ENCODE measurements at regions not wholly inside any gene's neighbourhood (a gene's known extent, or its start where the extent isn't known, plus 50 kb on each side); places are given as distances from the start of the nearest gene placed in this dataset.

DNA sequence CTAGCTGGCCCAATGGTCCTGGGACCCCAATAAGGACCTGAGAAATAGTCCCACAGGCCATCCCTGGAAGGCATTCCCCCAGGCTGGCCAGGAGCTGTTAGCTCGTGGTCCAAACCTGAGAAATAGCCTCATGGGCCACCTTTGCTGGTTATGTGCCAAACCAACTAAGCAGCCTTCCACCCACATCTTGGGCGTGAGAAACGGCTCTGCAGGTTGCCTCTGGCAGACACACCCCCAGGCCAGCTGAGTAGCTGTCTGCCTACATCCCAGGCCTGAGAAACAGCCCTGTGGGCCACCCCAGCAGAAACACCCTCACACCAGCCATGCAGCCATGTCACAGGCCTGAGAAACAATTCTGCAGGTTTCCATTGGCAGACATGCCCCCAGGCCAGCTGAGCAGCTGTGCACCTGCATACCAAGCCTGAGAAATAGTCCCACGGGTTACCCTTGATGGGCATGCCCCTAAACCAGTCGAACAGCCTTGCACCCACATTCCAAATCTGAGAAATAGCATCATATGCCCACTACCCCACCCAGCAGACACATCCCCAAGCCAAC is 567.8 kb upstream of the ID4 start:
- no peaks in the 10 kb centered on the region for H3K36me3 ChIP-seq (ENCODE audit: control insufficient read depth in 1 of 2, insufficient read depth in 2 of 2, low read length in 2 of 2)
- H3K4me3 ChIP-seq (ENCODE audit: low read depth in 1 of 2, low read length in 2 of 2): no peak overlapping the region
- peaks cover 0 to 5% of the 10 kb centered on the region in 2 donors for H3K9me3 ChIP-seq (ENCODE audit: control insufficient read depth in 1 of 2, low read length in 2 of 2)
- no peaks in the 10 kb centered on the region for H3K27me3 ChIP-seq (ENCODE audit: control insufficient read depth in 1 of 2, insufficient read depth in 2 of 2, low read length in 2 of 2)
- H3K9ac ChIP-seq (ENCODE audit: low read depth in 1 of 2, low read length in 2 of 2): no peak overlapping the region
- H3K4me1 ChIP-seq (ENCODE audit: control insufficient read depth in 1 of 2, insufficient read depth in 2 of 2, low read length in 2 of 2): no peaks in the 10 kb centered on the region
- no peak overlapping the region for H3K27ac ChIP-seq (ENCODE audit: low read depth, low read length)

- H3K9me3 ChIP-seq (ENCODE audit: control insufficient read depth in 1 of 2, low read length in 2 of 2): peaks cover 0 to 5% of the 10 kb centered on the region in 2 donors
- no peaks in the 10 kb centered on the region for H3K4me1 ChIP-seq (ENCODE audit: control insufficient read depth in 1 of 2, insufficient read depth in 2 of 2, low read length in 2 of 2)
- no peak overlapping the region for H3K4me3 ChIP-seq (ENCODE audit: low read depth in 1 of 2, low read length in 2 of 2)
Measured at GRCh38 chr6:19270616-19271015, 566.6 kb upstream of the ID4 start.

GRCh38 chr6:19279273-19279684 is 557.9 kb upstream of the ID4 start:
- no peak overlapping the region for H3K4me3 ChIP-seq (ENCODE audit: low read depth in 1 of 2, low read length in 2 of 2)
- H3K27me3 ChIP-seq (ENCODE audit: control insufficient read depth in 1 of 2, insufficient read depth in 2 of 2, low read length in 2 of 2): no peaks in the 10 kb centered on the region
- H3K9me3 ChIP-seq (ENCODE audit: control insufficient read depth in 1 of 2, low read length in 2 of 2): no peaks in the 10 kb centered on the region
- no peak overlapping the region for H3K27ac ChIP-seq (ENCODE audit: low read depth, low read length)
- no peaks in the 10 kb centered on the region for H3K36me3 ChIP-seq (ENCODE audit: control insufficient read depth in 1 of 2, insufficient read depth in 2 of 2, low read length in 2 of 2)
- H3K4me1 ChIP-seq (ENCODE audit: control insufficient read depth in 1 of 2, insufficient read depth in 2 of 2, low read length in 2 of 2): peaks cover 0 to 4% of the 10 kb centered on the region in 2 donors
- H3K9ac ChIP-seq (ENCODE audit: low read depth in 1 of 2, low read length in 2 of 2): no peak overlapping the region

More at GRCh38 chr6:19270616-19271015, 566.6 kb upstream of the ID4 start:
- no peaks in the 10 kb centered on the region for H3K36me3 ChIP-seq (ENCODE audit: control insufficient read depth in 1 of 2, insufficient read depth in 2 of 2, low read length in 2 of 2)
- no peak overlapping the region for H3K9ac ChIP-seq (ENCODE audit: low read depth in 1 of 2, low read length in 2 of 2)
- H3K27ac ChIP-seq (ENCODE audit: low read depth, low read length): no peak overlapping the region
- no peaks in the 10 kb centered on the region for H3K27me3 ChIP-seq (ENCODE audit: control insufficient read depth in 1 of 2, insufficient read depth in 2 of 2, low read length in 2 of 2)

DNA sequence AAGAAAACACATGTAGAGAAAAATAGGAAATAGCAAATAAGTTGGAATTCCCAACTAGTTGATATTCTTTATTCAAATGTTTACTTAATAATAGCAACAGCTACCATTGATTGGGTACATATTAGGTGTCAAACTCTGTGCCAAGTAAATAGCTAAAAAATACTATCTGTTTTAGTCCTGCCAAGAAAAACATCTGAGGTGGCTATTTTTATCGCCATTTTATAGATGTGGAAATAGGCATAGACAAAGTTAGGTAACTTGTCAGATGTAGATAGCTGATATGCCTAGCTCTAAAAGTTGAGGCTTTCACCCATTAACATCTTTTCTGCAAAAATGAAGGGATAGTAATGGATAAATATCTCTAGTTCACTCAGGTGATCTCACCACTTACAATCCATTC is 549.2 kb upstream of the ID4 start:
- H3K9ac ChIP-seq (ENCODE audit: low read depth in 1 of 2, low read length in 2 of 2): no peak overlapping the region
- no peaks in the 10 kb centered on the region for H3K36me3 ChIP-seq (ENCODE audit: control insufficient read depth in 1 of 2, insufficient read depth in 2 of 2, low read length in 2 of 2)
- no peak overlapping the region for H3K4me3 ChIP-seq (ENCODE audit: low read depth in 1 of 2, low read length in 2 of 2)
- no peaks in the 10 kb centered on the region for H3K9me3 ChIP-seq (ENCODE audit: control insufficient read depth in 1 of 2, low read length in 2 of 2)
- no peak overlapping the region for H3K27ac ChIP-seq (ENCODE audit: low read depth, low read length)
- no peaks in the 10 kb centered on the region for H3K27me3 ChIP-seq (ENCODE audit: control insufficient read depth in 1 of 2, insufficient read depth in 2 of 2, low read length in 2 of 2)
- no peaks in the 10 kb centered on the region for H3K4me1 ChIP-seq (ENCODE audit: control insufficient read depth in 1 of 2, insufficient read depth in 2 of 2, low read length in 2 of 2)

- no peaks in the 10 kb centered on the region for H3K9me3 ChIP-seq (ENCODE audit: control insufficient read depth in 1 of 2, low read length in 2 of 2)
- peak overlapping the region; percentile 19 to 40 for H3K4me3 ChIP-seq (ENCODE audit: low read depth in 1 of 2, low read length in 2 of 2)
- H3K4me1 ChIP-seq (ENCODE audit: control insufficient read depth in 1 of 2, insufficient read depth in 2 of 2, low read length in 2 of 2): no peaks in the 10 kb centered on the region
- no peak overlapping the region for H3K27ac ChIP-seq (ENCODE audit: low read depth, low read length)
- H3K36me3 ChIP-seq (ENCODE audit: control insufficient read depth in 1 of 2, insufficient read depth in 2 of 2, low read length in 2 of 2): no peaks in the 10 kb centered on the region
- no peaks in the 10 kb centered on the region for H3K27me3 ChIP-seq (ENCODE audit: control insufficient read depth in 1 of 2, insufficient read depth in 2 of 2, low read length in 2 of 2)
- no peak overlapping the region for H3K9ac ChIP-seq (ENCODE audit: low read depth in 1 of 2, low read length in 2 of 2)
Measured at GRCh38 chr6:19289457-19289856, 547.7 kb upstream of the ID4 start.

DNA sequence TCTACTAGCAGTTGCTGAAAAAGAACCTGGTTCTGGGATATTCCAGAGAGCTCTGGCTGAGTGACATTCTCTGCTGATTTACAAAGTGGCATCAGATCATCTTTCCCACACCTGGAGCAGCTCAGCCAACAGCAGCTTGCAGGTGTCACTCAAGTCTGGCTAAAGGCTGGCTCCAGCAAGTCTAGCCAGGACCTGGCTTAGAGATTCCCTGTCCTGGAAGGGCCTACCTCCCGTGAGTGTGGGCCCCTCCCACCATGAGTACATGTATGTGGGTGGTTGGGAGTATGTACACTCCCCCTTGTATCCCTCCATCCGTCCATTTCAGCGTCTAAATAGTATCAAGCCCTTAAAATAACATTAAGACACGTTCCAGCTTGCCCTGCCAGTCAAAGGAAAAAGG is 539.3 kb upstream of the ID4 start:
- Histone ChIP-seq H3K27ac (ENCODE audit: low read depth, low read length) (no peak overlapping the region), H3K4me3 (ENCODE audit: low read depth in 1 of 2, low read length in 2 of 2) (no peak overlapping the region), H3K36me3 (ENCODE audit: control insufficient read depth in 1 of 2, insufficient read depth in 2 of 2, low read length in 2 of 2) (no peaks in the 10 kb centered on the region), H3K4me1 (ENCODE audit: control insufficient read depth in 1 of 2, insufficient read depth in 2 of 2, low read length in 2 of 2) (peaks cover 0 to 1% of the 10 kb centered on the region in 2 donors), H3K9me3 (ENCODE audit: control insufficient read depth in 1 of 2, low read length in 2 of 2) (no peaks in the 10 kb centered on the region), H3K9ac (ENCODE audit: low read depth in 1 of 2, low read length in 2 of 2) (no peak overlapping the region), H3K27me3 (ENCODE audit: control insufficient read depth in 1 of 2, insufficient read depth in 2 of 2, low read length in 2 of 2) (no peaks in the 10 kb centered on the region)

DNA sequence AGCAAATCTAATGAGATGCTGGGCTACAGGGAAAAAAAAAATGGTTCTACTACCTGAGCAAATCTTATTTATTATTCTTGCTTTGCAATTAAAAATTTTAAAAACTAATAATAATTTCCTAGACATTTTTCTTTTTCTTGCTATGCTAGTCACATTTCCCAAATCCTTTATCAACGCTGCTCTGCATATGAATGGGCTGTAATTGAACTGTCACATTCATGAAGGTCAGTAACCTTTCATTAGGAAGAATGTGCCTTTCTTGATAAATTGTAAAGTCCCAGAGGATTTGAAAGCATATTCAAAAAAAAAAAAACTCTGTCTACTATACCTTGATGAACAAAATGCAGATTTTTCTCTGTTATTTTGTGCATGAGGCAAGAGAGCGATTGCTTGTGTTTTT is 538.7 kb upstream of the ID4 start:
- Histone ChIP-seq H3K27ac (ENCODE audit: low read depth, low read length) (no peak overlapping the region), H3K9me3 (ENCODE audit: control insufficient read depth in 1 of 2, low read length in 2 of 2) (no peaks in the 10 kb centered on the region), H3K27me3 (ENCODE audit: control insufficient read depth in 1 of 2, insufficient read depth in 2 of 2, low read length in 2 of 2) (no peaks in the 10 kb centered on the region), H3K36me3 (ENCODE audit: control insufficient read depth in 1 of 2, insufficient read depth in 2 of 2, low read length in 2 of 2) (no peaks in the 10 kb centered on the region), H3K4me1 (ENCODE audit: control insufficient read depth in 1 of 2, insufficient read depth in 2 of 2, low read length in 2 of 2) (peaks cover 0 to 7% of the 10 kb centered on the region in 2 donors), H3K4me3 (ENCODE audit: low read depth in 1 of 2, low read length in 2 of 2) (no peak overlapping the region), H3K9ac (ENCODE audit: low read depth in 1 of 2, low read length in 2 of 2) (no peak overlapping the region)

DNA sequence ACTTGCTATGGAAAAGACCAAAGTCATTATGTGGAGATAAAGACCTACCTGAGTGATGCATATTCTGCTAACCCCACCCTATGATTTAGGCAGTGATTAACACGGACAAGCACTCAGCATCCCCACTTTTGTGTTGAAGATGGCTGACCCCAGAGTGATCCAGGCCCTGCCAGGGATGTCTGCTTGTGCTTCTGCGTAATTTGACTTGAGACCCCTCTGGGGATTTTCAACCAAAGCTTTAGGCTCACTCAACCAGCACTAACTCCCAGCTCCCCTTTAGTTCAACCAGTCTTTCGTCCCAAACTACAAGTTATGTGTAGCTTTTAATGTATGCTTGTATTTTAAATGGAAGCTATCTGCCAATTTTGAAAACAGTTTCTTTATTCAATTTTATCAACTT is 538.0 kb upstream of the ID4 start:
- H3K4me1 ChIP-seq (ENCODE audit: control insufficient read depth in 1 of 2, insufficient read depth in 2 of 2, low read length in 2 of 2): peaks cover 0 to 12% of the 10 kb centered on the region in 2 donors
- no peak overlapping the region for H3K27ac ChIP-seq (ENCODE audit: low read depth, low read length)
- no peaks in the 10 kb centered on the region for H3K27me3 ChIP-seq (ENCODE audit: control insufficient read depth in 1 of 2, insufficient read depth in 2 of 2, low read length in 2 of 2)
- no peak overlapping the region for H3K4me3 ChIP-seq (ENCODE audit: low read depth in 1 of 2, low read length in 2 of 2)
- H3K36me3 ChIP-seq (ENCODE audit: control insufficient read depth in 1 of 2, insufficient read depth in 2 of 2, low read length in 2 of 2): no peaks in the 10 kb centered on the region
- H3K9me3 ChIP-seq (ENCODE audit: control insufficient read depth in 1 of 2, low read length in 2 of 2): no peaks in the 10 kb centered on the region
- no peak overlapping the region for H3K9ac ChIP-seq (ENCODE audit: low read depth in 1 of 2, low read length in 2 of 2)

DNA sequence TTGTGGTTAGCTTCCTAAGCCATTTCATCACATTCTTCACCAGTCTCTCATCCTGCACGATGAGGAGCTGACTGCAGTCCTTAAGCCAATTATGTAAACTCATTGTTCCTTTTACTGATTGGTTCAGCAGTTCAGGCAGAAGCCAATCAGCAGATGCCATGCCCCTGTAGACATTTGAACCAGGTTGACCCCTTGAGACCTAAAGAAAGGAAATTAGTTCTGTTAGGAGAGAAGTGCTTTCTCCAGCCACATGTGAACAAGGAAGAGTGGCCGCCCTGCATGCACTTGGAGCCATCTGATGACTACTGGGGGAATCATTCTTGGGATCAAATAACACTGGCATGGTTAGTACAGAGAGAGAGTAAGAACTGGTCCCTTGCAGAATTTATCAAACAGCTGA is 535.2 kb upstream of the ID4 start:
- Histone ChIP-seq H3K9me3 (ENCODE audit: control insufficient read depth in 1 of 2, low read length in 2 of 2) (no peaks in the 10 kb centered on the region), H3K27me3 (ENCODE audit: control insufficient read depth in 1 of 2, insufficient read depth in 2 of 2, low read length in 2 of 2) (no peaks in the 10 kb centered on the region), H3K4me3 (ENCODE audit: low read depth in 1 of 2, low read length in 2 of 2) (no peak overlapping the region), H3K27ac (ENCODE audit: low read depth, low read length) (no peak overlapping the region), H3K4me1 (ENCODE audit: control insufficient read depth in 1 of 2, insufficient read depth in 2 of 2, low read length in 2 of 2) (peaks cover 0 to 12% of the 10 kb centered on the region in 2 donors), H3K9ac (ENCODE audit: low read depth in 1 of 2, low read length in 2 of 2) (no peak overlapping the region), H3K36me3 (ENCODE audit: control insufficient read depth in 1 of 2, insufficient read depth in 2 of 2, low read length in 2 of 2) (no peaks in the 10 kb centered on the region)

GRCh38 chr6:19303383-19303782 is 533.8 kb upstream of the ID4 start:
- Histone ChIP-seq H3K9me3 (ENCODE audit: control insufficient read depth in 1 of 2, low read length in 2 of 2) (no peaks in the 10 kb centered on the region), H3K27me3 (ENCODE audit: control insufficient read depth in 1 of 2, insufficient read depth in 2 of 2, low read length in 2 of 2) (no peaks in the 10 kb centered on the region), H3K27ac (ENCODE audit: low read depth, low read length) (no peak overlapping the region), H3K9ac (ENCODE audit: low read depth in 1 of 2, low read length in 2 of 2) (peak overlapping the region in 1 of 2 donors; percentile 11), H3K4me1 (ENCODE audit: control insufficient read depth in 1 of 2, insufficient read depth in 2 of 2, low read length in 2 of 2) (peaks cover 0 to 12% of the 10 kb centered on the region in 2 donors), H3K4me3 (ENCODE audit: low read depth in 1 of 2, low read length in 2 of 2) (peak overlapping the region; percentile 32 to 33), H3K36me3 (ENCODE audit: control insufficient read depth in 1 of 2, insufficient read depth in 2 of 2, low read length in 2 of 2) (no peaks in the 10 kb centered on the region)

DNA sequence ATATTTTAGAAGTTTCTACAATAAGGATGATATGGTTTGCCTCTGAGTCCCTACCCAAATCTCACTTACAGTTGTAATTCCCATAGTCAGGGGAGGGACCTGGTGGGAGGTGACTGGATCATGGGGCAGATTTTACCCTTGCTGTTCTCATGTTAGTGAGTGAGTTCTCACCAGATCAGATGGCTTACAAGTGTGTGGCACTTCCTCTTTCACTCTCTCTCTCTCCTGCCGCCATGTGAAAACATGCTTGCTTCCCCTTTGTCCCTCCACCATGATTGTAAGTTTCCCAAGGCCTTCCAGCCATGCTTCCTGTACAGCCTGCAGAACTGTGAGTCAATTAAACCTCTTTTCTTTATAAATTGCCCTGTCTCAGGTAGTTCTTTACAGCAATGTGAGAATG is 527.5 kb upstream of the ID4 start:
- Histone ChIP-seq H3K36me3 (ENCODE audit: control insufficient read depth in 1 of 2, insufficient read depth in 2 of 2, low read length in 2 of 2) (no peaks in the 10 kb centered on the region), H3K4me3 (ENCODE audit: low read depth in 1 of 2, low read length in 2 of 2) (no peak overlapping the region), H3K27me3 (ENCODE audit: control insufficient read depth in 1 of 2, insufficient read depth in 2 of 2, low read length in 2 of 2) (no peaks in the 10 kb centered on the region), H3K9ac (ENCODE audit: low read depth in 1 of 2, low read length in 2 of 2) (no peak overlapping the region), H3K9me3 (ENCODE audit: control insufficient read depth in 1 of 2, low read length in 2 of 2) (no peaks in the 10 kb centered on the region), H3K4me1 (ENCODE audit: control insufficient read depth in 1 of 2, insufficient read depth in 2 of 2, low read length in 2 of 2) (no peaks in the 10 kb centered on the region), H3K27ac (ENCODE audit: low read depth, low read length) (no peak overlapping the region)
